EH (cell line): ENCODE measurements at regions not wholly inside any gene's neighbourhood (a gene's known extent, or its start where the extent isn't known, plus 50 kb on each side); places are given as distances from the start of the nearest gene placed in this dataset.

Experiments used
- DNase-seq: peaks from one replicate; pipeline ENCODE4 v3.0.0-alpha.2; 2015; ENCODE audit warnings: low read depth

GRCh38 chr7:138257459-138258196, 181.4 kb downstream of the AKR1D1 start:
- no peak for DNase-seq

- no peak for DNase-seq
These were observed 181.9 kb downstream of the AKR1D1 start for GRCh38 chr7:138258197-138258559.

GRCh38 chr7:138259675-138260074, 183.4 kb downstream of the AKR1D1 start:
- no peak for DNase-seq

GRCh38 chr7:138267934-138268333, 191.7 kb downstream of the AKR1D1 start:
- no peak for DNase-seq

- DNase-seq, result no peak
These were observed 183.2 kb upstream of the TRIM24 start for GRCh38 chr7:138276891-138277290.

- no peak for DNase-seq
These were observed 181.5 kb upstream of the TRIM24 start for GRCh38 chr7:138278601-138279000.

- DNase-seq, result no peak
These were observed 177.1 kb upstream of the TRIM24 start for GRCh38 chr7:138282997-138283396.

GRCh38 chr7:138285129-138285528, 174.9 kb upstream of the TRIM24 start:
- DNase-seq, result no peak

GRCh38 chr7:138286846-138287245, 173.2 kb upstream of the TRIM24 start:
- no peak for DNase-seq

- DNase-seq, result no peak
These were observed 172.5 kb upstream of the TRIM24 start for GRCh38 chr7:138287549-138287948.

- DNase-seq, result no peak
These were observed 171.0 kb upstream of the TRIM24 start for GRCh38 chr7:138289082-138289481.

GRCh38 chr7:138289864-138290263, 170.2 kb upstream of the TRIM24 start:
- no peak for DNase-seq

GRCh38 chr7:138292951-138293350, 167.1 kb upstream of the TRIM24 start:
- no peak for DNase-seq

GRCh38 chr7:138295049-138295637, 164.9 kb upstream of the TRIM24 start:
- no peak for DNase-seq

- DNase-seq, result no peak
These were observed 162.5 kb upstream of the TRIM24 start for GRCh38 chr7:138297526-138297925.

GRCh38 chr7:138299066-138299465, 161.0 kb upstream of the TRIM24 start:
- DNase-seq, result no peak

GRCh38 chr7:138303230-138304070, 156.6 kb upstream of the TRIM24 start:
- DNase-seq, result no peak

- DNase-seq, result no peak
These were observed 156.1 kb upstream of the TRIM24 start for GRCh38 chr7:138304071-138304320.

- DNase-seq, result no peak
These were observed 152.4 kb upstream of the TRIM24 start for GRCh38 chr7:138307633-138308032.

GRCh38 chr7:138308136-138308535, 151.9 kb upstream of the TRIM24 start:
- no peak for DNase-seq

- DNase-seq, result no peak
These were observed 150.9 kb upstream of the TRIM24 start for GRCh38 chr7:138309186-138309585.

GRCh38 chr7:138313829-138314178, 146.3 kb upstream of the TRIM24 start:
- DNase-seq, result no peak

GRCh38 chr7:138316421-138317043, 143.5 kb upstream of the TRIM24 start:
- no peak for DNase-seq
